Epithelial cell of esophagus (primary cell): ENCODE measurements at regions not wholly inside any gene's neighbourhood (a gene's known extent, or its start where the extent isn't known, plus 50 kb on each side); places are given as distances from the start of the nearest gene placed in this dataset.

Experiments used
- DNase-seq: peaks from one replicate; pipeline ENCODE4 v3.0.0; 2010; ENCODE audit warnings: low read depth
- H3K4me3 ChIP-seq: 2 replicates; pipeline ENCODE4 v1.5.1; 2011; ENCODE audit warnings: mild to moderate bottlenecking, low read length, control low read depth
- TF ChIP-seq, protein P1 (sequence below): IDR thresholded peaks from 2 replicates; pipeline ENCODE4 v1.5.1; 2011; ENCODE audit warnings: low read depth, mild to moderate bottlenecking, low read length, control low read depth, inconsistent platforms; ENCODE audit not compliant: insufficient read depth; ENCODE audit errors: missing control alignments

DNA sequence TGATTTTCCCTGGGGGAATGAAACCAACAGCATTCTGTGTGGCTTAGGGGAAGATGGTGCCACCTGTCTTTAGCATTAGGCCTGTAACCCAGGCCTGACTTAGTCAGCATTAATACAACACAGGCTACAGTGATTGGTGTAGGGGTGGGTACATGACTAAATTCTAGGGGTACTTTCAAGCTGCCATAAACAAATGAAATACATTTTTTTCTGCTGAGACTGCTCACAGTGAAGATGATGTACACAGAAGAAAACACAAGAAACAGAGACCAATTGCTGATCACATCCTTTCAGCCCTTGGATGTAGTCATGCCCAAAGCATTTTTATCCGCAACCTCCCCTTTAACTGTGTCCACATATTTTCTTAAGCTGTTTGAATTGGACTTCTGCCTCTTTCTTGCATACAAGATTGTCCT lies 527.2 kb downstream of the KCTD16 start:
- H3K4me3 ChIP-seq = no peak overlapping the region
- peak; percentile 78 for DNase-seq
- TF ChIP-seq, protein P1, sequence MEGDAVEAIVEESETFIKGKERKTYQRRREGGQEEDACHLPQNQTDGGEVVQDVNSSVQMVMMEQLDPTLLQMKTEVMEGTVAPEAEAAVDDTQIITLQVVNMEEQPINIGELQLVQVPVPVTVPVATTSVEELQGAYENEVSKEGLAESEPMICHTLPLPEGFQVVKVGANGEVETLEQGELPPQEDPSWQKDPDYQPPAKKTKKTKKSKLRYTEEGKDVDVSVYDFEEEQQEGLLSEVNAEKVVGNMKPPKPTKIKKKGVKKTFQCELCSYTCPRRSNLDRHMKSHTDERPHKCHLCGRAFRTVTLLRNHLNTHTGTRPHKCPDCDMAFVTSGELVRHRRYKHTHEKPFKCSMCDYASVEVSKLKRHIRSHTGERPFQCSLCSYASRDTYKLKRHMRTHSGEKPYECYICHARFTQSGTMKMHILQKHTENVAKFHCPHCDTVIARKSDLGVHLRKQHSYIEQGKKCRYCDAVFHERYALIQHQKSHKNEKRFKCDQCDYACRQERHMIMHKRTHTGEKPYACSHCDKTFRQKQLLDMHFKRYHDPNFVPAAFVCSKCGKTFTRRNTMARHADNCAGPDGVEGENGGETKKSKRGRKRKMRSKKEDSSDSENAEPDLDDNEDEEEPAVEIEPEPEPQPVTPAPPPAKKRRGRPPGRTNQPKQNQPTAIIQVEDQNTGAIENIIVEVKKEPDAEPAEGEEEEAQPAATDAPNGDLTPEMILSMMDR = no peak

GRCh38 chr5:144691936-144692335 lies 521.3 kb downstream of the KCTD16 start:
- no peak overlapping the region for H3K4me3 ChIP-seq
- TF ChIP-seq, protein P1 = no peak
- DNase-seq = no peak

- TF ChIP-seq, protein P1 = no peak
- DNase-seq = no peak
- no peak overlapping the region for H3K4me3 ChIP-seq
Observed at GRCh38 chr5:144684899-144685298, 514.2 kb downstream of the KCTD16 start.

- DNase-seq = no peak
- H3K4me3 ChIP-seq = no peak overlapping the region
- TF ChIP-seq, protein P1 = no peak
Observed at GRCh38 chr5:144680711-144681110, 510.0 kb downstream of the KCTD16 start.

- DNase-seq = no peak
- TF ChIP-seq, protein P1 = no peak
- H3K4me3 ChIP-seq = no peak overlapping the region
Observed at GRCh38 chr5:144671066-144671465, 500.4 kb downstream of the KCTD16 start.

GRCh38 chr5:144659634-144660227 lies 489.1 kb downstream of the KCTD16 start:
- no peak for DNase-seq
- no peak overlapping the region for H3K4me3 ChIP-seq
- TF ChIP-seq, protein P1 = no peak

GRCh38 chr5:144644317-144644716 lies 473.6 kb downstream of the KCTD16 start:
- TF ChIP-seq, protein P1 = no peak
- no peak overlapping the region for H3K4me3 ChIP-seq
- DNase-seq = no peak
